Stimulated activated CD4-positive, alpha-beta T cell treated with anti-CD3 and anti-CD28 coated beads, Interleukin-2, amount 100 ng/mL, for 24 hours (primary cell): ENCODE measurements at regions not wholly inside any gene's neighbourhood (a gene's known extent, or its start where the extent isn't known, plus 50 kb on each side); places are given as distances from the start of the nearest gene placed in this dataset.

ENCODE experiments used
- DNase-seq, 2 donors: peaks; one replicate each; pipeline ENCODE4 v3.0.0-alpha.2; 2020

GRCh38 chr4:123819362-123820035 is 422.9 kb downstream of the SPRY1 start:
- no peak for DNase-seq

- DNase-seq: no peak
Measured at GRCh38 chr4:123821861-123822260, 425.3 kb downstream of the SPRY1 start.

DNA sequence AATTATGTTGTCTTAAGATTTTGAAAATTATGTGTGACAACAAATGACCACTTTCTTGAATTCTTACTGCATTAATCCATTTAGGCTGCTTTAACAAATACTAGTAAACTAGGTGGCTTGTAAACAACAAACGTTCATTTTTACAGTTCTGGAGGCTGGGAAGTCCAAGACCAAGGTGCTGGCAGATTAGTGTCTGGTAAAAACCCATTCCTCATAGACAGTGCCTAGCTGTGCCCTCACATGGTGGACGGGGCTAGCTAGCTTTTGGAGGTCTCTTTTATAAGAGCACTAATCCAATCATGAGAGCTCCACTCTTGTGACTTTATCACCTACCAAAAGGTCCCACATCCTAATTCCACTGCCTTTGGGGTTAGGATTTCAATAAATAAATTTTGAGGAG is 425.8 kb downstream of the SPRY1 start:
- no peak for DNase-seq

DNA sequence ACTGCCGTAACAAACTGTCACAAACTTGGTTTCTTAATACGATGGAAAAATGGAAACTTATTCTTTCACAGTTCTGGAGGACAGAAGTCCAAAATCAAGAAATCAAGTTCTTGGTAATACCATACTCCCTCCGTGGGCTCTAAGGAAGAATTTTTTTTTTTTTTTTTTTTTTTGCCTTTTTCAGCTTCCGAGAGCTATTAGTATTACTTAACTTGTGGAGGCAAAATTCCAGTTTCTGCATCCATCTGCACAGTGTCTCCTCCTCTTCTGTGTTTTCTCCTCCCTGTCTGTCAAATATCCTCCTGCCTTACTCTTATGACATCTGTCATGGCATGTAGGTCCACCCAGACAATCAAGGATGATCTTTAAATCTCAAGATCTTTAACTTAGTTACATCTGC is 426.6 kb downstream of the SPRY1 start:
- DNase-seq: no peak

- no peak for DNase-seq
Measured at GRCh38 chr4:123824524-123824923, 427.9 kb downstream of the SPRY1 start.

- DNase-seq: no peak
Measured at GRCh38 chr4:123825596-123826291, 429.1 kb downstream of the SPRY1 start.

DNA sequence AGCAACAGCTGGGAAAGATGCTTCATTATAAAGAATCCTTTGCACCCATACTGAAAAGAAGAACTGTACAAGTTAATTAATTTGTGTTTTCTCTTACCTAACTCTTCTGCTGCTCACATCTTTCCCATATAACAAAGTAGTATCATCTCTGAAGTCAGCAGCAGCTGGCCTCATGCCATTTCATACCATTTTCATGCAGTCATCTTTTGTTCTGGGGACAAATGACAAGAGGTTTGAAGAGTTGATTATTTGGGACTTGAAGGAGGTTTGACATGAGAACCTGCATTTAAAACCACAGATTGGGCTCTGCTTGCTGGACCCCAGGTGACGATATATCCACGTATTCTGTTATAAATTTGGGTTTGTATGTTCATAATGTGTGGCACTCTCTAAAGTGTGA is 430.3 kb downstream of the SPRY1 start:
- DNase-seq: no peak

DNA sequence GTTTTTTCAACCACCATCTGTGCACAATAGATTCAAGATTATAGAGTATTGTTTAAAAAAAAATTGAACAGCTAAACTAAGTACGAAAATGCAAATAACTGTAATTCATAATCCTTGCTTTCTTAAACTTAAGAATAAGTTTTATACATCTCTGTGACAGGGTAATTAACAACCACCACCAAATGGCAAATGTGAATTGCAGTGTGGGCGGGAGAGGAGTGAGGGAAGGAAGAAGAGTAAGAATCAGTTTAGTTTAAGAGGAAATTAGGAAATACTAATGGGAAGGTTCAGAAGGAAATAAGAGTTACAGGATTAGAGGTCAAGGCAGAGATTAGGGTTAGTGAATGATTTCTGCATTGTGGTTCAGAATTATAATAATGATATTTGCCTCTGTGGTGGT is 430.9 kb downstream of the SPRY1 start:
- DNase-seq: no peak

DNA sequence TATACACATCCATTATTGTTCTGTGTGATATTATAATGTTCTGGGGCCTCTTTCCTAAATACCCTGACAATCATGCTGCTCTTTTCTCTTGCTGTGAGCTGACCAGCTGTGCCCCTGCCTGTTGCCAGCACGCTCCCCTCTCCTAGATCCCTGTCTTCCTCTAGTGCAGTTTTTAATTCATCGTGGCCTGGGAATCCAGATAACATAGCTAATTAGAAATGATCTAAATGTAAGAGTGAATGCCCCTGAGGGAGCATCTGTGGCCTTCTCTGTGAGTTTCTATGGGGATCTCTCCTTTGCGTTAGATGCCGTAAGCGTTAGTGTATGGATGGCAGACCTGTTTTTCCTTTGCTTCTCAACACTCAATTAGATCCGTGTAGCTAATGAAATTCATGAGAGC is 434.3 kb downstream of the SPRY1 start:
- DNase-seq: no peak

DNA sequence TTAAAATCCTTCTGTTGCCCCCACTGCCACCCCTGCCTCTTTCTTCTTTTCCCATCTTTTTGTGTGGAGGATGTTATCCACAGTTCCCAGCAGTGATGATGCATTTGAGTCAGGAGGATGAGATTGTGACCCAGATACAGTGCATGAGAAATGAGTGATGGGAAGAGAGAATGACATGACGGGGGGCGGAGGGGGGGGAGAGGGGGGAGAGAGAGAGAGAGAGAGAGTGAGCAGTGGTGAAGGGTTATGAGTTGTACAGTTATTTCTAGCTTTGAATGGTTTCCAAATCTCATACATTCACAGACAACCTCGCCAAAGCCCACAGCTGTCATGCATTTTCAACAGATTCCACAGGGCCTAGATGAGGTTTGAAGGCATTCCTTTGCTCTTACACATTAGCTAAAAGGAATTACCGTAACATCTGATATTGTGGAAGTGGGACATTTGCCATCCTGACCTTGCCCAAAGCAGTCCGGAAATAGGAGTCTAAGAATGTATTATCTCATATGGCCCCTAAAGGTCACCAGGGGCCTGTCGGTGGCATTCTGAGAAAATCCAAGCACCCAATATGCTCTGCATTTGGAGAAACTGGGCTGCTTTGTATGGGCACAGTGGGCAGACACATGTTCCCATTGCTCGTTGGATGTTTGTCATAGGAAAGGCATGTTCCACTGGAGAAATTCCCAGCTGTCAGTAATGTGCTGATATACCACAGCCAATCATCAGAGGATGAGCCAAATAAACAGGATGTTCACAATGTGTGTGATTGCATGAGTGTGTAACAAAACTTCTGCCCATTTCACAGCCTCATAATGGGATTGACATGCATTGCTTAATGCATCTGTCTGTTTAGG is 435.8 kb downstream of the SPRY1 start:
- no peak for DNase-seq

DNA sequence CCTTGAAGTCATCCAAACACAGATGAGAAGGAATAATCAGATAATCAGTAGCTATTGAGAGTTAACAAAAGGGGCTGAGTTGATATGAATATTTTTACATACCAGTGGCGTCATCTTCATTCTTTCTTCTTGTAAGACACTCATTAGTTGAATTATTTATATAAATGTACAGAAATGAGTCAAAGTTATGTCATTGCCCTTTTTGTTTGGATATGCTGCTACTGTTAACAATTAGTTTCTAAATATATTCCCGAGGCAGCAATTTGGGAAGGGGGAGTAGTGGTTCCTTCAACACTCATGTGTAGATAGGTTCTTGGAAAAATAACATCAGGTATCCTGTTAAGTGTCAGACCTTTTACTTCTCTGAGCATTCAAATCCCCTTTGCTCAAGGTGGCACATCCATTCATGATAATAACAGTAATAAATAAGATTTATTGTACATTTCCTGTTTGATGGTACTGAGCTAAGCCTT is 436.6 kb downstream of the SPRY1 start:
- no peak for DNase-seq

DNA sequence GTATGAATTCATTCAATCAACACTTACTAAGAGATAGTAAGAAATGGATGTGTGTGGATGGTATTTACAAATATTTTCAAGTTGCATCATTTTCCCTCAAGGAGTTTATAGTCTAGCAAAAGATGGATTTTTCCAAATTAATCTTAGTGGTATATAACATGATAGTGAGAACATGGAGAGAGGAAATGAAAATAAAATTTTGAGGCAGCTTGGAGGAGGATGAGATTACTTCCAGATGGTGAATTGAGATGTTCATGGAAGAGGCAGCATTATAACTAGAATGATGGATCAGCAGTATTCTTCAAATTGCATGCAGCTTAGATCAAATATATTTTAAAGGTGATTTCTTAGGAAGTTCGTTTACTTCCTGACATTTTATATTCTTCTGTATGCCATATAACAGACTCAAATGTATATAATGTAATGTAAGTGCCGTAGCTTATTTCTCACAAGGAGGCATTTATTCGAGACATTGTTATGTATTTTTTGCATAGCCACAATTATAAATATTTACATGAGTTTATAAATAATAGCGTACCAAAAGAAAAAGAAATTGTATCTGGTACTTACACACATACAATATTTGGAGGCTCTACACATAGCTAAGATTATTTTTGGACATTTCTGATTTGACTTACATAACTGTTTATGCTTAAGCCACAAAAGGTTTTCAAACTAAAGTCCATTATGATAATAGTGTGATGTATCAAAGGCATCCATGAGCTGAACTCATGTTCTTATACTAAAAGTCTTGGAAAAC is 439.4 kb downstream of the SPRY1 start:
- no peak for DNase-seq

- DNase-seq: no peak
Measured at GRCh38 chr4:123836851-123837595, 440.4 kb downstream of the SPRY1 start.

GRCh38 chr4:123838474-123838873 is 441.9 kb downstream of the SPRY1 start:
- DNase-seq: no peak

DNA sequence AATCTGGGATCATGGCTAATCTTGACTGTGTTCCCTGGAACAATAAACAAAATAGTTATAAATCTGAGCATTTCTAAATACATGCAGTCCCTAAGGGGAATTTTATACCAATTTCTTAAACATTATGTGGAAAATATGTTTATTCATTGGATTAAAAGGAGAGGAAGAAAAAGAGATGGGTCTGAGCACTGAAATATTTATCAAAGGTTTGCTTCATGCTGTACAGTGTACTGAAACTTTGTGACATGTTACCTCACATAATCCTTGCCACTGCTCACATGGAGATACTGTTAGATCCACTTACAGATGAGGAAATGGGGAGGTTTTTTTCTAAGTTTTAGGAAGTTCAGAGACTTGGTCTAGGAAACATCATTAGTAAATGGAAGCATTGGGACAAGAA is 443.6 kb downstream of the SPRY1 start:
- no peak for DNase-seq

- DNase-seq: no peak
Measured at GRCh38 chr4:123841447-123842121, 445.0 kb downstream of the SPRY1 start.

DNA sequence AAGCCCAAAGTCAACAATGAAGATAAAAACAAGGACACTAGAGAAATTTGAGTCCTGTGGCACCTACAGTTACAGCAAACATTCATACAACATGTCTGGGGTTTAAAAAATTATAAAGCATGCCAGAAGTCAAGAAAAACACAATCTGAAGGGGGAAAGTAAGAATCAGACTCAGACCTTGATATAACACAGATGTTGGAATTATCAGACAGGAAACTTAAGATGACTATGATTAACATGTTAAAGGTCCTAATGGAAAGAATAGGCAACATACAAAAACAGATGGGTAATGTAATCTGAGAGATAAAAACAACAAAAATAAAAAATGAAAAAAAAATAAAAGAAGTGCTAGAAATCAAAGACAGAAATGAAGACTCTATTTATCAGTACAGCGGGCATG is 446.5 kb downstream of the SPRY1 start:
- DNase-seq: no peak

DNA sequence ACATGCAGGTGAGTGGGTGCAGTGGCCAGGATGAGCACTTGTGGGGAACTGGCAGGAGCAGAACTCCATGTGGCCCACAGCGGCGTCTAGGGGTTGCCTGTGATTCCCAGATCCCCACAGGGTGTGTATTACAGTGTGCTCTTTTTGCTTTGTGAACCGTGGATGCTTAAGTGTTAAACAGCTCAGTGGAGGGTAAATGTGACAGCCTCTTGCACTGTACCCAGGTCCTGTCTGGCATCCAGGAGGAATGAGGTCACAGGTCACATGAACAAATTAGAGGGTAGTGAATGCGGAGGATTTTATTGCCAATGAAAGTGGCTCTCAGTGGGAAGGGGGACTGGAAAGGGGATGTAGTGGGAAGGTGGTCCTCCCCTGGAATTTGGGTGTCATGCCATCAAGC is 447.8 kb downstream of the SPRY1 start:
- DNase-seq: no peak

DNA sequence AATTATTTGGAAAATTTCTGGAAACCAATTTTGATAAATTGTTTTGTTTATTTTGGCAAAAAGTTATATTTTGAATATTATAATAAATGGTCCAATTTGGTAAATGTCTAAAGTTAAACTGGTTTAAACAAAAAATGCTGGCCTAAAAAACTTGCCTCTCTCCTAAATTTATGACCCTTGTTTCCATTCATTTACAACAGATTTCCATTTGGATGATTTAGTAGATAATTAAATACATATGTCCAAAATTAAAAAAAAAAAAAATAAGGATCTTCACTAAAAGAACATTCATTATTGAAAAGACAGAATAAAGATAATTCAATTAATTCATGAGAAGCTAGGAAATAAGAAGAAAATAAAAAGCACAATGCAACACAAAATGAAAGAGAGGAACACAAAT is 449.5 kb downstream of the SPRY1 start:
- no peak for DNase-seq

DNA sequence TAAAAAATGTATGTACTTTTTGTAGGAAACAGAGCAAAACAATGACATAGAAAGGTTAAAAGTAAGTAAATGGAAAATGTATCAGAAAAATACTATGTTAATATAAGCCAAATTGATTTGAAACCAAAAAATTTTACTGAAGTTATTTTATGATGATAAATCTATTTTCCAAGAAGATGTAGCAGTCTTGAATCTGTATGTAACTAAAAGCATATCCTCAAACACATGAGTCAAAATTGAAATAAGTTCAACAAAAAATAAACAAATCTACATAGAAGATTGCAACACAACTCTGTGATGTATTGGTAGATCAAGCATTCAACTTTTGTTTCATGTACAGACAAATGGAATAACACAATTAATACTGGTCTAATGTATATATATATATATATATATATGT is 450.0 kb downstream of the SPRY1 start:
- no peak for DNase-seq

DNA sequence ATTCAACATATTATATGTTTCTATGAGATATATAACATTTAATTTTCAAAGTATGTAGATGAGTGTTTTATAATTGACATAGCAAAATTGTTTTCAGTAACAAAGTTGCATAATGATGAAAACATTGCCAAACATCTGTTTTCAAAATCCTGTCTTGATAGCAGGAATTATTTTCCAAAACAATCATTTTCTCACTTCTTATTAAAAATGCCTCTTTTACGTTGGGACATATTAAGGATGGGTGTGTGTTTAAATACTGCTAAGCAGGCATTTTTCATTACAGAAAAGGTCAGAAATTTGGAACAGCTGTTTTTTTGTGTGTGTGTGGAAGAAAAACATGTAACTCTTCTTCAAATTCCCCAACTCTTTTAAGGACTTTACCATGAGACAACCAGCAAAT is 452.0 kb downstream of the SPRY1 start:
- DNase-seq: no peak

DNA sequence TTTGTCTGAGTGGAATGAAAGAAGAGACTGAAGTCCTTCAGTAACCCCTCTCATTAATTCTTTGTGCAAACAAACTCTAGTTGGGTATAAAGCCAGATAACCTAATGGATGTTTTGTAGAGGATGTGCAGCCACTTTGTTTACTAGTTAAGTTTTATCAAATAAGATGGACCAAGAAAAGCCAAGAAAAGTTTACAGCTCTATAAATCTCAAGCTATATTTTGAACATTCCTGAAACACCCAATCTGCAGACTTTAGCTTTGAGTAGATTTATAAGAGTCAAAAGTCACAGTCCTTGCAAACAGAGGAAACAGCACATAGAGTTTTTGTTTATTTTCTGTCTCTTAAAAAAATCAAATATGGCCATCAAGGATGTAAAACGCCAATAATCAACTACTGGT is 452.9 kb downstream of the SPRY1 start:
- no peak for DNase-seq
